ENCODE measurements at regions not wholly inside any gene's neighbourhood (a gene's known extent, or its start where the extent isn't known, plus 50 kb on each side); places are given as distances from the start of the nearest gene placed in this dataset.

- TF ChIP-seq KLF8 (tag by site-specific recombination; IDR thresholded peaks at IDR 0.05) (no peak), ZNF354C (tag by site-specific recombination; IDR thresholded peaks at IDR 0.05; ENCODE audit: borderline replicate concordance, low read depth) (no peak), ZNF362 (tag by site-specific recombination; IDR thresholded peaks at IDR 0.05) (no peak)
- TF ChIP-seq, protein P1, sequence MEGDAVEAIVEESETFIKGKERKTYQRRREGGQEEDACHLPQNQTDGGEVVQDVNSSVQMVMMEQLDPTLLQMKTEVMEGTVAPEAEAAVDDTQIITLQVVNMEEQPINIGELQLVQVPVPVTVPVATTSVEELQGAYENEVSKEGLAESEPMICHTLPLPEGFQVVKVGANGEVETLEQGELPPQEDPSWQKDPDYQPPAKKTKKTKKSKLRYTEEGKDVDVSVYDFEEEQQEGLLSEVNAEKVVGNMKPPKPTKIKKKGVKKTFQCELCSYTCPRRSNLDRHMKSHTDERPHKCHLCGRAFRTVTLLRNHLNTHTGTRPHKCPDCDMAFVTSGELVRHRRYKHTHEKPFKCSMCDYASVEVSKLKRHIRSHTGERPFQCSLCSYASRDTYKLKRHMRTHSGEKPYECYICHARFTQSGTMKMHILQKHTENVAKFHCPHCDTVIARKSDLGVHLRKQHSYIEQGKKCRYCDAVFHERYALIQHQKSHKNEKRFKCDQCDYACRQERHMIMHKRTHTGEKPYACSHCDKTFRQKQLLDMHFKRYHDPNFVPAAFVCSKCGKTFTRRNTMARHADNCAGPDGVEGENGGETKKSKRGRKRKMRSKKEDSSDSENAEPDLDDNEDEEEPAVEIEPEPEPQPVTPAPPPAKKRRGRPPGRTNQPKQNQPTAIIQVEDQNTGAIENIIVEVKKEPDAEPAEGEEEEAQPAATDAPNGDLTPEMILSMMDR (tag by site-specific recombination; IDR thresholded peaks at IDR 0.05), result no peak
These were observed 111.4 kb upstream of the NANOS1 start for GRCh38 chr10:118918116-118918515.
